SJCRH30 (cell line): ENCODE measurements at regions not wholly inside any gene's neighbourhood (a gene's known extent, or its start where the extent isn't known, plus 50 kb on each side); places are given as distances from the start of the nearest gene placed in this dataset.
"Not testable (repeated sequence)": the region's sequence is repeated elsewhere in the genome, so short reads cannot be mapped to it uniquely, and the experiment has no call there.

Experiments
- DNase-seq, 2 experiments: peaks; one replicate each; pipeline ENCODE4 v3.0.0-alpha.2; 2015 to 2020
- H3K27ac ChIP-seq: fragments of 250-450 bp; sonication (Bioruptor Pico); 2 replicates; pipeline ENCODE4 v1.5.1; 2020; ENCODE audit warnings: mild to moderate bottlenecking, moderate library complexity
- H3K27me3 ChIP-seq: fragments of 250-450 bp; sonication (Bioruptor Pico); 2 replicates; pipeline ENCODE4 v1.5.1; 2020; ENCODE audit warnings: mild to moderate bottlenecking, moderate library complexity
- H3K36me3 ChIP-seq: fragments of 250-450 bp; sonication (Bioruptor Pico); 2 replicates; pipeline ENCODE4 v1.5.1; 2020; ENCODE audit warnings: mild to moderate bottlenecking, moderate library complexity
- H3K4me1 ChIP-seq: fragments of 250-450 bp; sonication (Bioruptor Pico); 2 replicates; pipeline ENCODE4 v1.5.1; 2020; ENCODE audit warnings: mild to moderate bottlenecking, moderate library complexity
- H3K4me3 ChIP-seq: fragments of 250-450 bp; sonication (Bioruptor Pico); 2 replicates; pipeline ENCODE4 v1.5.1; 2020; ENCODE audit warnings: mild to moderate bottlenecking, moderate library complexity
- H3K9me3 ChIP-seq: fragments of 250-450 bp; sonication (Bioruptor Pico); replicated peaks from 2 replicates; pipeline ENCODE4 v1.5.1; 2020; ENCODE audit warnings: mild to moderate bottlenecking, moderate library complexity

DNA sequence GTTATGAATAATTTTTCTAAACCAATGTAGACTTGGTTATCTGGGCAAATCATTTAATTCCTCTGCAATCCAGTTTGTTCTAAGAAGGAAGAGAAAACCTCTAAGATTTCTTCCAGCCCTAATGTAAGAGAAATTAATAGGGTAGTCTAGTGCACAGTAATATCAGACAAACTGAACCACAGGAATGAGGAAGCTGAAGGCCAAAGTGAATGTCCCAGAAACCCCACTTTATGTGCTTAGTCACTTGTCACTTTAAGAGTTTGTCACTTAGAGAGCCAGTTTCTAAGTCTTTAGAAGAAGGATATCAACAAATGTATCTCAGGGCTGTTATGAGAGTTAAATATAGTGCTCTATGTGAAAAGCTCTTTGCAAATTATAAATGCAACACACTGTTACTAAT is 750.6 kb downstream of the DIAPH3 start:
- no peak overlapping the region for H3K27ac ChIP-seq

DNA sequence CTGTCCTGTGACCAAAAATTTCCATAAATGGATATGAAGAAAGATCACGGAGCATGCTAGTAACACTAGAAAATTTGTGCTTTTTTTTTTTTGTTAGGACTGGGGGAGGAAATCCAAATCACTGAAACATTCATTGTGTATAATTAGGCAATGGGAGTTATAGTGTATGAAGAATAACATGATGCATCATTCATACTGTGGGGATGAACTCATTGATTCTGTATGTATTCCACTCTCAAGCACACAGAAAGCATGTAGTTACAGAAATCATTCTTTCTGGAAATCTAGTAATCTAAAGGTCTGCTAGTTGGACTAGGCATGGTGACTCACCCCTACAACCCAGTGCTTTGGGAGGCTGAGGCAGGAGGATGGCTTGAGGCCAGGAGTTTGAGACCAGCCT is 749.7 kb downstream of the DIAPH3 start:
- DNase-seq = no peak
- Histone ChIP-seq H3K27me3 (no peaks in the 10 kb centered on the region), H3K4me1 (peaks cover 44% of the 10 kb centered on the region), H3K27ac (no peak overlapping the region), H3K36me3 (no peaks in the 10 kb centered on the region), H3K4me3 (no peak overlapping the region), H3K9me3 (no peaks in the 10 kb centered on the region)

More for the DNA sequence above, 750.6 kb downstream of the DIAPH3 start:
- no peak overlapping the region for H3K4me3 ChIP-seq
- no peaks in the 10 kb centered on the region for H3K36me3 ChIP-seq
- H3K4me1 ChIP-seq = peaks cover 50% of the 10 kb centered on the region
- no peaks in the 10 kb centered on the region for H3K9me3 ChIP-seq
- no peak for DNase-seq
- no peaks in the 10 kb centered on the region for H3K27me3 ChIP-seq

DNA sequence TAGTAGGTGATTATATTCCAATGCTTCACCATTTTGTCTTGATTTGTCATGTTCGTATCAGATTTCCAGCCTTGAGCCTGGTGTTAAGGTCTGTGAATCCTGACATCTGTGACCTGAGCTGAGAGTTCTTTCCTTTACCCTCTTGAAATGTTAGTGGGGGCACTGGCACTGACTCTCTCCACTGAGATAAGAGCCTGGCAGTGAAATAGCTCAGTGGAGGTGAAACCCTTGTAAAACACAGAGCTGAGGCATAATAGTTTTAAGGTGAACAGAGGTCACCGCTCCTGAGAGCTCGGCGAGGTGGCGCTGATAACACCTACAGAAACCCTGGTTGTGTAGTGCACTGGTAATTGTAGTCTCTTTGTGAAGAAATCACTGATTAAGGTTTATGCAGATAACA is 748.2 kb downstream of the DIAPH3 start:
- Histone ChIP-seq H3K4me1 (peaks cover 33% of the 10 kb centered on the region), H3K9me3 (no peaks in the 10 kb centered on the region), H3K27me3 (no peaks in the 10 kb centered on the region), H3K4me3 (no peak overlapping the region), H3K36me3 (no peaks in the 10 kb centered on the region), H3K27ac (peak overlapping the region; percentile 77; the same call in 1 of the 2 replicates)
- DNase-seq = peak in 1 of 2 experiments; percentile 32

GRCh38 chr13:59416561-59416960 is 747.2 kb downstream of the DIAPH3 start:
- H3K4me1 ChIP-seq = peaks cover 39% of the 10 kb centered on the region
- no peaks in the 10 kb centered on the region for H3K27me3 ChIP-seq
- peak overlapping the region; percentile 77 for H3K27ac ChIP-seq
- H3K36me3 ChIP-seq = no peaks in the 10 kb centered on the region
- H3K4me3 ChIP-seq = no peak overlapping the region
- H3K9me3 ChIP-seq = no peaks in the 10 kb centered on the region
- DNase-seq = peak; percentile 51 to 70

DNA sequence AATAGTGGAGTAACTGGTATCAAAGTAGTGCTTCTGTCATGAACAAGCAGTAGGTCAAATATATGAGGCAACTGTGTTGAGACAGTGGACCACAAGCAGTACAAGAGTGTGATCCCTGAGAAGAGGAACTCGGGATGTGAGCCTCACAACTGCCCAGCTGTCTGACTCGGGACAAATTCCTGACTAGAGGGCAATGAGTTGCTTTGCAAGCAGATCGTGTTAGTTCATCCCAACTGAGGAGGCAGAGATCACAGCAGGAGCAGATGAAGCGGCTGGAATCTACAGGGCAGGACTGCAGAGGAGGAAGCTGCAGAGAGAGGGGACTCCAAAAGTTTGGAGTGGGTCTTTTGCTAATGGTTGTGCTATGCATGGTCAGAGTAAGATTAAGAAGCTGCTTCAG is 741.1 kb downstream of the DIAPH3 start:
- no peak overlapping the region for H3K27ac ChIP-seq
- H3K4me1 ChIP-seq = peaks cover 14% of the 10 kb centered on the region; the same call in 1 of the 2 replicates
- H3K9me3 ChIP-seq = no peaks in the 10 kb centered on the region; the same call in 1 of the 2 replicates
- peak; percentile 35 to 55 for DNase-seq
- H3K36me3 ChIP-seq = no peaks in the 10 kb centered on the region
- no peak overlapping the region for H3K4me3 ChIP-seq
- H3K27me3 ChIP-seq = no peaks in the 10 kb centered on the region

DNA sequence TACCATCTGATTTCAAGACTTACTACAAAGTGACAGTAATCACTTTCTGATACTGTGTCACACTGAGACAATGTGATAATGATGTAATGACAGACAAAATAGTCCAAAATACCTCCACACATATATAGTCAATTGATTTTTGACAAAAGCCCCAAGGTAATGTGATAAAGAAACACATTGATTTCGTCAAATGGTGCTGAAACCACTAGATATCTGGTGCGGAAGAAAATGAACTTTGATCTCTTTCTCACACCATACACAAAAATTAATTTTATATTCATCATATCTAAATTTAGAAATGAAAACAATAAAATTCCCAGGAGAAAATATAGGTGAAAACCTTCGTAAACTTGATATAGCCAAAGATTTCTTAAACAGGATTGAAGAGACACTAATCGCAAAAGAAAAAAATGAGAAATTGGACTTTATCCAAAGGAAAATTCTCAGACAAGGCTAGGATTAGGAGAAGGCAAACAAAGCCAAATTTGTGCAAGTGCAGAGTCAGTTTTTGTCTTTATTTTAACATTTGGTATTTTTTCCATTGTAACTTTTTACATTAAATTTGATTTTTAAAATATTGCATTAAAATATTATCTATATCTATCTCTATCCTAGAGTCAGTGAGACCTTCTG is 739.9 kb downstream of the DIAPH3 start:
- DNase-seq = no peak
- Histone ChIP-seq H3K9me3 (no peaks in the 10 kb centered on the region; the same call in 1 of the 2 replicates), H3K27me3 (no peaks in the 10 kb centered on the region), H3K4me1 (peaks cover 12% of the 10 kb centered on the region; the same call in 1 of the 2 replicates), H3K36me3 (no peaks in the 10 kb centered on the region), H3K27ac (no peak overlapping the region), H3K4me3 (no peak overlapping the region)

GRCh38 chr13:59424661-59425060 is 739.1 kb downstream of the DIAPH3 start:
- Histone ChIP-seq H3K36me3 (no peaks in the 10 kb centered on the region), H3K9me3 (no peaks in the 10 kb centered on the region; the same call in 1 of the 2 replicates), H3K4me3 (no peak overlapping the region), H3K4me1 (peaks cover 12% of the 10 kb centered on the region; the same call in 1 of the 2 replicates), H3K27me3 (no peaks in the 10 kb centered on the region), H3K27ac (no peak overlapping the region)
- DNase-seq = no peak

- Histone ChIP-seq H3K4me1 (peaks cover 12% of the 10 kb centered on the region; the same call in 1 of the 2 replicates), H3K4me3 (no peak overlapping the region), H3K9me3 (no peaks in the 10 kb centered on the region; the same call in 1 of the 2 replicates), H3K36me3 (no peaks in the 10 kb centered on the region), H3K27ac (no peak overlapping the region), H3K27me3 (no peaks in the 10 kb centered on the region)
- DNase-seq = no peak
Observed at GRCh38 chr13:59425211-59425741, 738.5 kb downstream of the DIAPH3 start.

GRCh38 chr13:59435024-59435423 is 728.7 kb downstream of the DIAPH3 start:
- Histone ChIP-seq H3K27me3 (no peaks in the 10 kb centered on the region), H3K36me3 (no peaks in the 10 kb centered on the region), H3K27ac (no peak overlapping the region), H3K4me1 (peaks cover 3% of the 10 kb centered on the region; the same call in 1 of the 2 replicates), H3K9me3 (0 out of 2 replicates have a peak, but pooled peaks cover 3% of the 10 kb centered on the region), H3K4me3 (no peak overlapping the region)
- DNase-seq = no peak

GRCh38 chr13:59437544-59438301 is 726.0 kb downstream of the DIAPH3 start:
- Histone ChIP-seq H3K9me3 (0 out of 2 replicates have a peak, but pooled peaks cover 3% of the 10 kb centered on the region), H3K27me3 (no peaks in the 10 kb centered on the region), H3K27ac (no peak overlapping the region), H3K4me3 (no peak overlapping the region), H3K4me1 (peaks cover 3% of the 10 kb centered on the region; the same call in 1 of the 2 replicates), H3K36me3 (no peaks in the 10 kb centered on the region)
- DNase-seq = no peak

GRCh38 chr13:59439776-59440428 is 723.8 kb downstream of the DIAPH3 start:
- DNase-seq = no peak
- Histone ChIP-seq H3K4me3 (no peak overlapping the region), H3K36me3 (no peaks in the 10 kb centered on the region), H3K4me1 (peaks cover 20% of the 10 kb centered on the region), H3K9me3 (no peaks in the 10 kb centered on the region), H3K27me3 (no peaks in the 10 kb centered on the region), H3K27ac (no peak overlapping the region)

- H3K36me3 ChIP-seq, H3K27me3 ChIP-seq, H3K9me3 ChIP-seq, DNase-seq, H3K4me3 ChIP-seq, H3K27ac ChIP-seq: not testable (repeated sequence)
- peaks cover 21% of the 10 kb centered on the region for H3K4me1 ChIP-seq
Observed at GRCh38 chr13:59441068-59441467, 722.7 kb downstream of the DIAPH3 start.

DNA sequence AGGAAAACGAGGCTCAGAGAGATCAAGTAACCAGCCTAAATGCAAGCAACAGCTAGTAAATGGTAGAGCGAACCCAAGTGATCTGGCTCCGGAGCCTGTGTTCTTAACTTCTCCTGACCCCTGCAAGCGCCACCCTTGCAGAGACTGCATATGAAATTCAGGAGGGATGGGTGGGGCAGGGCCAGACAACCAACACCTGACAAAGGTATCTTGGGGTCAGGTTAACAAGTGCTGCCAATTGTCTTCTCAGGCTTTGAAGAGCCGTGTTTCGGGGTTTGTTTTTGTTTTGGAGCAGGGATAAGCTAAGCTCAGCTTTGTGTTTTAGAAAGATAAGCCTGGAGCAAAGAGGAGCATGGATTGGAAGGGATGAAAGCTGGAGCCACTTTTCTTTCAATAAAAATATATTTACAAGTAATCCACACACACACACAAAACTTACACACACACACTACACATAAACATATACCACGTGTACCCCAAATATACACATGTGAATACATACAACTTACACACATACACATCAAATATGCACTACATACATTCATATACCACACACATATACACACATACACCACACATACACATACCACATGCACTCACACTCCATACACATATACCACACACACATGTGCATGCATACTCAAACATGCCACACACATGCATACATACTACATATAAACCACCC is 722.0 kb downstream of the DIAPH3 start:
- H3K27me3 ChIP-seq = no peaks in the 10 kb centered on the region
- H3K36me3 ChIP-seq = no peaks in the 10 kb centered on the region
- H3K9me3 ChIP-seq = no peaks in the 10 kb centered on the region
- DNase-seq = no peak
- H3K4me1 ChIP-seq = peaks cover 21% of the 10 kb centered on the region
- no peak overlapping the region for H3K4me3 ChIP-seq
- H3K27ac ChIP-seq = no peak overlapping the region

DNA sequence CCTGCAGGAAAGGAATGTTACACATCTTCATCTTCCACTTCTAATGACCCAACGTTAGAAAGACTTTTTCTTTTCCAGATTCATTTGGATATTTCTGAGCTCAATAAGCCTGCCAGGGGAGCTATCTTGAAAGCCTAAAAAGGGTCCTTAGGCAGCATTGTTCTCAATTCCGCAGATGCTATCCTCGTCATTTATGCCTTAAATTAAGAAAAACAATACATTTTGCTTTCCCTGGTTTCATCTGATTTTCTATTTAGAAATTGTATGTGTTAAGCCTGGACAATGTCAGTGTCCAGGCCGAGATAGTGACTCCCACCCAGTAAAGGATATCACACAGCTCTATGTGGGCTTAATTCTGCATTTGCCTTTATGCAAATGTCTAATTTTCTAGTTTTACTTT is 721.3 kb downstream of the DIAPH3 start:
- H3K27ac ChIP-seq = no peak overlapping the region
- no peak for DNase-seq

More for the DNA sequence above, 721.3 kb downstream of the DIAPH3 start:
- H3K9me3 ChIP-seq = no peaks in the 10 kb centered on the region
- no peaks in the 10 kb centered on the region for H3K36me3 ChIP-seq
- peaks cover 29% of the 10 kb centered on the region for H3K4me1 ChIP-seq
- H3K27me3 ChIP-seq = no peaks in the 10 kb centered on the region
- no peak overlapping the region for H3K4me3 ChIP-seq
